ENCODE measurements at regions not wholly inside any gene's neighbourhood (a gene's known extent, or its start where the extent isn't known, plus 50 kb on each side); places are given as distances from the start of the nearest gene placed in this dataset.

- no peak overlapping the region for H3K4me3 Mint-ChIP-seq
- no peak for DNase-seq (ENCODE audit: extremely low spot score, unreplicated experiment)
- TF ChIP-seq CTCF (conservative IDR thresholded peaks at IDR 0.05), result no peak
- peaks cover 16% of the 10 kb centered on the region for H3K4me1 Mint-ChIP-seq (ENCODE audit: unreplicated experiment)
- H3K9me3 Mint-ChIP-seq, result no peaks in the 10 kb centered on the region
- no peak overlapping the region for H3K27ac Mint-ChIP-seq
- H3K36me3 Mint-ChIP-seq, result no peaks in the 10 kb centered on the region
- H3K27me3 Mint-ChIP-seq, result peaks cover 21% of the 10 kb centered on the region
These were observed 294.4 kb upstream of the MKI67 start for GRCh38 chr10:128420623-128421022.

- Mint-ChIP-seq H3K36me3 (no peaks in the 10 kb centered on the region), H3K27ac (no peak overlapping the region), H3K9me3 (no peaks in the 10 kb centered on the region), H3K4me3 (no peak overlapping the region), H3K27me3 (peaks cover 25% of the 10 kb centered on the region), H3K4me1 (ENCODE audit: unreplicated experiment) (peaks cover 16% of the 10 kb centered on the region)
- TF ChIP-seq CTCF (conservative IDR thresholded peaks at IDR 0.05), result no peak
- no peak for DNase-seq (ENCODE audit: extremely low spot score, unreplicated experiment)
These were observed 295.3 kb upstream of the MKI67 start for GRCh38 chr10:128421371-128422160.

DNA sequence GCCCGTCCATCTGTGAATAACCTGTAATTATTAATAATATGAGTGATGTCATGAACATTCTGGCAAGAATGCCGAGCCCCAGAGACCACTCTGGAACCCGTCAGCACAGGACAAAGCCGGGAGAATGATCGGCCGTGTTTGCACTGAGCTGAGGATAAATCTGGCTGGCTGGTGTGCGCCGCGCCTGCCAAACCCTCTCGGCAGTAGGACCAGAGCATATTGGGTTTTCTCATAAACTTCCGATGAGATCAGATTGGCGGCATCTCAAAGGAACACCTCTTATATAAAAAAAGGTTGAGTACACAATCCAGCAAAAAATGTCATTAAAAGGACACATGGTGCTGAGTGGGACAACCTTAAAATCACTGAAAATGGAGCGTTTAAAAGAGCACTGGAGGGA is 296.0 kb upstream of the MKI67 start:
- H3K4me3 Mint-ChIP-seq, result no peak overlapping the region
- H3K27ac Mint-ChIP-seq, result no peak overlapping the region
- no peaks in the 10 kb centered on the region for H3K36me3 Mint-ChIP-seq
- peaks cover 16% of the 10 kb centered on the region for H3K4me1 Mint-ChIP-seq (ENCODE audit: unreplicated experiment)
- no peak for DNase-seq (ENCODE audit: extremely low spot score, unreplicated experiment)
- H3K9me3 Mint-ChIP-seq, result no peaks in the 10 kb centered on the region
- H3K27me3 Mint-ChIP-seq, result peaks cover 25% of the 10 kb centered on the region
- no peak for TF ChIP-seq CTCF (conservative IDR thresholded peaks at IDR 0.05)

DNA sequence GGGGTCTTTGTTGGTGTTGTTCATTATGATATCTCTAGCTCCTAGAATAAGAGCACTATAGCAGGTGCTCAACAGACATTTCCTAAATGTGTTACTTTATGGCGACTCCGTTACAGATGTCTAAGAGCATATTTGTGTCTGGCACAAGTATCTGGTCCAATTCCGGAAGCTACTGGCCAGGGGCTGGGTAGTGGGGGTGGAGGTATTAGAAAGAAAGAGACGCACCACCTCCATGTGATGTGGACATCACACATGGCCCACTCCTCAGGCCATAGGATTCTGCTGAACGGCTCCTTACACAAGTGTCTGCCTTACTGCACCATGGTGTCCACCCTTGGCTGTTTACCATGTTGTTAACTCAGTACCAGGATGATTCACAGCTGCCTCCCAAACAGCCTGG is 296.8 kb upstream of the MKI67 start:
- Mint-ChIP-seq H3K4me1 (ENCODE audit: unreplicated experiment) (peaks cover 8% of the 10 kb centered on the region), H3K27ac (no peak overlapping the region), H3K9me3 (no peaks in the 10 kb centered on the region), H3K27me3 (peaks cover 28% of the 10 kb centered on the region), H3K4me3 (no peak overlapping the region), H3K36me3 (no peaks in the 10 kb centered on the region)
- no peak for TF ChIP-seq CTCF (conservative IDR thresholded peaks at IDR 0.05)
- DNase-seq (ENCODE audit: extremely low spot score, unreplicated experiment), result no peak

- no peaks in the 10 kb centered on the region for H3K9me3 Mint-ChIP-seq
- DNase-seq (ENCODE audit: extremely low spot score, unreplicated experiment), result no peak
- no peaks in the 10 kb centered on the region for H3K36me3 Mint-ChIP-seq
- no peak for TF ChIP-seq CTCF (conservative IDR thresholded peaks at IDR 0.05)
- H3K4me3 Mint-ChIP-seq, result no peak overlapping the region
- peaks cover 20% of the 10 kb centered on the region for H3K27me3 Mint-ChIP-seq
- H3K4me1 Mint-ChIP-seq (ENCODE audit: unreplicated experiment), result peaks cover 7% of the 10 kb centered on the region
- no peak overlapping the region for H3K27ac Mint-ChIP-seq
These were observed 303.1 kb upstream of the MKI67 start for GRCh38 chr10:128429321-128429720.

Measured in type B pancreatic cell (in vitro differentiated cells).